Heart right ventricle (tissue), 16 donors: ENCODE measurements at regions not wholly inside any gene's neighbourhood (a gene's known extent, or its start where the extent isn't known, plus 50 kb on each side); places are given as distances from the start of the nearest gene placed in this dataset.

Experiments
- ATAC-seq, 8 donors: fragments of 200-7000 bp; cut with Tn5 transposase; one replicate each; pipeline ENCODE4 v1.9.1; 2020; ENCODE audit warnings: mild to moderate bottlenecking in 8 of 8, moderate library complexity in 8 of 8, moderate number of reproducible peaks in 1 of 8
- DNase-seq, 2 donors: peaks; one replicate each; pipeline ENCODE4 v3.0.0-alpha.2; 2020
- H3K27ac ChIP-seq, 10 donors: fragments of 200-600 bp; sonication (generic) in 2 of 10; one replicate each; pipeline versions ENCODE4 v1.5.0 to v1.8.0; 2020 to 2022; ENCODE audit warnings: mild to moderate bottlenecking in 3 of 10
- H3K27me3 ChIP-seq, 7 donors: fragments of 200-600 bp; one replicate each; pipeline ENCODE4 v1.8.0; 2021 to 2022; ENCODE audit warnings: mild to moderate bottlenecking in 2 of 7
- H3K36me3 ChIP-seq, 9 donors: fragments of 200-600 bp; sonication (generic) in 1 of 9; one replicate each; pipeline versions ENCODE4 v1.5.0 to v1.8.0; 2020 to 2022; ENCODE audit warnings: mild to moderate bottlenecking in 2 of 9
- H3K4me1 ChIP-seq, 9 donors: fragments of 200-600 bp; sonication (generic) in 1 of 9; one replicate each; pipeline versions ENCODE4 v1.5.0 to v1.8.0; 2020 to 2022; ENCODE audit warnings: mild to moderate bottlenecking in 4 of 9
- H3K4me3 ChIP-seq, 10 donors: fragments of 200-600 bp; sonication (generic) in 2 of 10; one replicate each; pipeline versions ENCODE4 v1.5.0 to v1.8.0; 2020 to 2022; ENCODE audit warnings: mild to moderate bottlenecking in 7 of 10, moderate library complexity in 2 of 10
- H3K9me3 ChIP-seq, 11 donors: fragments of 200-600 bp in 10 of 11; sonication (generic) in 2 of 11; one replicate each; pipeline versions ENCODE4 v1.5.0 to v1.8.0; 2013 to 2022; ENCODE audit warnings: mild to moderate bottlenecking in 2 of 11, control low read depth in 1 of 11, moderate library complexity in 1 of 11
- WGBS, 2 donors: extraction: QIAGEN DNeasy Blood & Tissue Kit; methylation state at CpG; one replicate each; pipeline ENCODE4 v1.1.7; 2013; ENCODE audit warnings: inconsistent platforms in 1 of 2; 5-methylcytosine and 5-hydroxymethylcytosine counted together
- intact Hi-C, 10 donors: fragments of 100-400 bp; cut with DNase I; formaldehyde crosslinking; loops; one replicate each; pipeline versions ENCODE4 v1.11.1 to v1.14.2; 2022
- TF ChIP-seq, protein P1 (sequence below), 9 donors: fragments of 200-600 bp; sonication (generic) in 2 of 9; IDR thresholded peaks; one replicate each; pipeline versions ENCODE4 v1.5.0 to v1.8.0; 2021 to 2022; ENCODE audit warnings: antibody characterized with exemption in 9 of 9, mild to moderate bottlenecking in 5 of 9, moderate library complexity in 1 of 9
- donor health status: Arrhythmogenic right ventricular cardiomyopathy.
- donor health status: ischemic (EF 13 %, LVEDD 7.1; RV severe dilation, severe dysfunction).
- donor health status: healthy with polysubstance abuse.
- donor health status: DM: no; HTN: yes; CAD: no.
- donor health status: DM: no; HTN: no; CAD: no.
- donor health status: ischemic (EF 25% LVEDD 6.9; RV normal size, moderate dysfunction).
- donor health status: ischemic (EF 25% LVEDD 5.7; RV mildly dilated, moderate dysfunction).
- donor health status: healthy.
- donor health status: DM: yes; HTN: yes; CAD: no.
- donor health status: Ischemic cardiomyopathy.
- donor health status: ischemic (EF 35%, LVEDD 5.7; RV mildly dilated, moderate dysfunction).
- donor health status: nonischemic (EF 11% LVEDD 7.7; RV severe dilation, severe dysfunction).
- donor health status: DM: yes; HTN: yes; CAD: no.
- donor health status: PGD.
- donor health status: ischemic (EF 29% LVEDD 5.4; RV normal size, mild dysfunction).
- donor health status: nonischemic (EF 23%, LVEDD 6.1; RV moderate dilation, normal function).

GRCh38 chrX:11976663-11977062, 161.6 kb upstream of the FRMPD4 start:
- no peak overlapping the region for H3K4me3 ChIP-seq
- intact Hi-C loops, result no loop called here

GRCh38 chrX:11992271-11992670, 146.0 kb upstream of the FRMPD4 start:
- H3K27me3 ChIP-seq, result peaks cover 0 to 5% (median 0%) of the 10 kb centered on the region in 7 donors
- no peaks in the 10 kb centered on the region for H3K36me3 ChIP-seq
- no peak for DNase-seq
- H3K4me1 ChIP-seq, result no peaks in the 10 kb centered on the region
- no peak overlapping the region for H3K27ac ChIP-seq
- intact Hi-C loops, result no loop called here
- TF ChIP-seq, protein P1, sequence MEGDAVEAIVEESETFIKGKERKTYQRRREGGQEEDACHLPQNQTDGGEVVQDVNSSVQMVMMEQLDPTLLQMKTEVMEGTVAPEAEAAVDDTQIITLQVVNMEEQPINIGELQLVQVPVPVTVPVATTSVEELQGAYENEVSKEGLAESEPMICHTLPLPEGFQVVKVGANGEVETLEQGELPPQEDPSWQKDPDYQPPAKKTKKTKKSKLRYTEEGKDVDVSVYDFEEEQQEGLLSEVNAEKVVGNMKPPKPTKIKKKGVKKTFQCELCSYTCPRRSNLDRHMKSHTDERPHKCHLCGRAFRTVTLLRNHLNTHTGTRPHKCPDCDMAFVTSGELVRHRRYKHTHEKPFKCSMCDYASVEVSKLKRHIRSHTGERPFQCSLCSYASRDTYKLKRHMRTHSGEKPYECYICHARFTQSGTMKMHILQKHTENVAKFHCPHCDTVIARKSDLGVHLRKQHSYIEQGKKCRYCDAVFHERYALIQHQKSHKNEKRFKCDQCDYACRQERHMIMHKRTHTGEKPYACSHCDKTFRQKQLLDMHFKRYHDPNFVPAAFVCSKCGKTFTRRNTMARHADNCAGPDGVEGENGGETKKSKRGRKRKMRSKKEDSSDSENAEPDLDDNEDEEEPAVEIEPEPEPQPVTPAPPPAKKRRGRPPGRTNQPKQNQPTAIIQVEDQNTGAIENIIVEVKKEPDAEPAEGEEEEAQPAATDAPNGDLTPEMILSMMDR (IDR thresholded peaks at IDR 0.05), result no peak
- peaks cover 0 to 13% (median 0%) of the 10 kb centered on the region in 11 donors for H3K9me3 ChIP-seq
- H3K4me3 ChIP-seq, result no peak overlapping the region
- ATAC-seq, result no peak

More at GRCh38 chrX:11976663-11977062, 161.6 kb upstream of the FRMPD4 start:
- no peak overlapping the region for H3K27ac ChIP-seq
- no peaks in the 10 kb centered on the region for H3K9me3 ChIP-seq
- H3K4me1 ChIP-seq, result no peaks in the 10 kb centered on the region
- ATAC-seq (no peak), DNase-seq (no peak)
- no peaks in the 10 kb centered on the region for H3K36me3 ChIP-seq
- 96 to 100% methylated on average over 2 of the region's 2 CpGs for WGBS, 2 donors
- no peaks in the 10 kb centered on the region for H3K27me3 ChIP-seq
- TF ChIP-seq, protein P1 (IDR thresholded peaks at IDR 0.05), result no peak

DNA sequence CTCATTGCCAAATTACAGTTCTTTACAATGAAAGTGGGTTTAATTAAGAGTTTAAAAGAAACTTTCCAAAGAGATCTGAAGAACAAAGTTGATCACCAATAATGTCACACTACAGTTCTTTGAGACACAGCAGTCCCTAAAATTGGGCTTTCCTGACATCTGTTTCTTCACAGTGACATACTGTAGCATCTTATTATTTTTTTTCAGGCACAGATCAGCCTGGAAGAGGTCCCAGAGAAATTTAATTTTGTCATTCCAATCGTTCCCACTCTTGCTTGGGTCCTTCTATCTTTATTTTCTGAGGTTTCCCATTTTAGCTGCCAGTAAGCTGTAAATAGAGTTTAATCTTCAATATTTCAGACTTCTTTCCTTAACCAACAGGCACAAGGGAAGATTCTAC, 143.1 kb upstream of the FRMPD4 start:
- H3K4me3 ChIP-seq, result no peak overlapping the region
- no peaks in the 10 kb centered on the region for H3K36me3 ChIP-seq
- ATAC-seq, result no peak
- no peaks in the 10 kb centered on the region for H3K9me3 ChIP-seq
- WGBS, 2 donors, result 36 to 48% methylated on average over 1 of the region's 1 CpG
- TF ChIP-seq, protein P1 (IDR thresholded peaks at IDR 0.05), result no peak
- peaks cover 0 to 6% (median 0%) of the 10 kb centered on the region in 7 donors for H3K27me3 ChIP-seq
- H3K27ac ChIP-seq, result no peak overlapping the region
- DNase-seq, result no peak
- no peaks in the 10 kb centered on the region for H3K4me1 ChIP-seq
- intact Hi-C loops, result no loop called here

- Histone ChIP-seq H3K36me3 (no peaks in the 10 kb centered on the region), H3K4me3 (no peak overlapping the region), H3K9me3 (no peaks in the 10 kb centered on the region), H3K4me1 (no peaks in the 10 kb centered on the region), H3K27me3 (peaks cover 0 to 14% (median 0%) of the 10 kb centered on the region in 7 donors), H3K27ac (no peak overlapping the region)
- TF ChIP-seq, protein P1 (IDR thresholded peaks at IDR 0.05), result no peak
- intact Hi-C loops, result no loop called here
- DNase-seq (no peak), ATAC-seq (no peak)
- 73 to 77% methylated on average over 2 of the region's 2 CpGs for WGBS, 2 donors
Measured at GRCh38 chrX:11996810-11997209, 141.5 kb upstream of the FRMPD4 start.
